GM12873 (cell line): ENCODE measurements at regions not wholly inside any gene's neighbourhood (a gene's known extent, or its start where the extent isn't known, plus 50 kb on each side); places are given as distances from the start of the nearest gene placed in this dataset.

Source experiments
- CTCF ChIP-seq: IDR thresholded peaks from 2 replicates; pipeline ENCODE4 v1.5.1; 2012; ENCODE audit warnings: low read depth, mild to moderate bottlenecking, moderate library complexity, low read length, control low read depth; ENCODE audit not compliant: insufficient read depth; ENCODE audit errors: missing control alignments

- no peak for TF ChIP-seq CTCF
These were observed 469.7 kb downstream of the TBC1D22A start for GRCh38 chr22:47232197-47232596.

- no peak for TF ChIP-seq CTCF
These were observed 469.3 kb downstream of the TBC1D22A start for GRCh38 chr22:47231759-47232158.

- TF ChIP-seq CTCF: no peak
These were observed 468.3 kb downstream of the TBC1D22A start for GRCh38 chr22:47230741-47231140.

GRCh38 chr22:47230251-47230650 is 467.8 kb downstream of the TBC1D22A start:
- no peak for TF ChIP-seq CTCF

- TF ChIP-seq CTCF: no peak
These were observed 466.3 kb downstream of the TBC1D22A start for GRCh38 chr22:47228767-47229166.

- no peak for TF ChIP-seq CTCF
These were observed 463.6 kb downstream of the TBC1D22A start for GRCh38 chr22:47225931-47226633.

GRCh38 chr22:47225080-47225930 is 462.9 kb downstream of the TBC1D22A start:
- TF ChIP-seq CTCF: no peak
